SK-N-SH (cell line): ENCODE measurements at regions not wholly inside any gene's neighbourhood (a gene's known extent, or its start where the extent isn't known, plus 50 kb on each side); places are given as distances from the start of the nearest gene placed in this dataset.

Source experiments
- CTCF ChIA-PET: fragments of 300-600, 350-600 bp; formaldehyde crosslinking; extraction: SDS; loops from one replicate; lab custom pipeline; 2021; lab: Yijun Ruan, JAX
- POLR2A ChIA-PET: fragments of 350-600 bp; sonication (Branson Sonifier 250); formaldehyde crosslinking; extraction: SDS; loops from one replicate; lab custom pipeline; 2020; ENCODE audit warnings: antibody characterized with exemption, inconsistent platforms; lab: Yijun Ruan, JAX
- DNase-seq: peaks from one replicate; pipeline ENCODE4 v3.0.0; 2012
- H2AFZ ChIP-seq: fragments of 200-600 bp; sonication (generic); 2 replicates; pipeline ENCODE4 v1.8.1; 2016; ENCODE audit warnings: antibody characterized with exemption, mild to moderate bottlenecking, low read depth
- H3F3A ChIP-seq: fragments of 200-600 bp; sonication (generic); replicated peaks from 2 replicates; pipeline ENCODE3; 2016; ENCODE audit warnings: antibody characterized with exemption, mild to moderate bottlenecking; ENCODE audit not compliant: insufficient read depth
- H3K27ac ChIP-seq, 2 experiments: fragments of 200-500 bp in 1 of 2; fragments of 200-600 bp in 1 of 2; sonication (Bioruptor generic) in 1 of 2; sonication (generic), shearing (Covaris generic) in 1 of 2; 2 replicates each; pipeline versions ENCODE4 v1.5.1 to v1.6.1; 2014 to 2016; ENCODE audit warnings: low read depth in 2 of 2, inconsistent platforms in 1 of 2, low read length in 1 of 2, mild to moderate bottlenecking in 1 of 2, mixed read lengths in 1 of 2
- H3K27me3 ChIP-seq: fragments of 200-600 bp; sonication (generic), shearing (Covaris generic); 2 replicates; pipeline ENCODE4 v1.6.1; 2016; ENCODE audit warnings: mixed run types; ENCODE audit not compliant: insufficient read depth
- H3K36me3 ChIP-seq, 2 experiments: fragments of 200-500 bp in 1 of 2; fragments of 200-600 bp in 1 of 2; sonication (Bioruptor generic) in 1 of 2; sonication (generic) in 1 of 2; replicated peaks in 1 of 2; 2 replicates each; pipeline versions ENCODE3 to v1.5.1; 2014 to 2016; ENCODE audit warnings: low read length in 1 of 2, mild to moderate bottlenecking in 1 of 2; ENCODE audit not compliant: insufficient read depth in 2 of 2, control insufficient read depth in 1 of 2
- H3K4me1 ChIP-seq, 2 experiments: fragments of 200-500 bp in 1 of 2; fragments of 200-600 bp in 1 of 2; sonication (Bioruptor generic) in 1 of 2; sonication (generic), shearing (Covaris generic) in 1 of 2; 2 replicates each; pipeline versions ENCODE4 v1.5.1 to v1.6.1; 2014 to 2016; ENCODE audit warnings: low read depth in 1 of 2, low read length in 1 of 2, mixed run types in 1 of 2; ENCODE audit not compliant: insufficient read depth in 2 of 2, control insufficient read depth in 1 of 2
- H3K4me2 ChIP-seq: fragments of 200-600 bp; sonication (generic), shearing (Covaris generic); 2 replicates; pipeline ENCODE4 v1.6.1; 2017; ENCODE audit warnings: mixed run types
- H3K4me3 ChIP-seq, 2 experiments: fragments of 200-500 bp in 1 of 2; fragments of 200-600 bp in 1 of 2; sonication (Bioruptor generic) in 1 of 2; sonication (generic), shearing (Covaris generic) in 1 of 2; 2 replicates each; pipeline versions ENCODE4 v1.5.1 to v1.8.1; 2014 to 2016; ENCODE audit warnings: low read depth in 2 of 2, inconsistent platforms in 1 of 2, low read length in 1 of 2, mild to moderate bottlenecking in 1 of 2, mixed read lengths in 1 of 2, moderate library complexity in 1 of 2
- H3K79me2 ChIP-seq: fragments of 200-600 bp; sonication (generic); 2 replicates; pipeline ENCODE4 v1.8.1; 2017; ENCODE audit warnings: mild to moderate bottlenecking; ENCODE audit not compliant: insufficient read depth
- H3K9ac ChIP-seq: fragments of 200-600 bp; sonication (generic); 2 replicates; pipeline ENCODE4 v1.6.1; 2017; ENCODE audit warnings: mixed run types
- H3K9me2 ChIP-seq: fragments of 200-600 bp; sonication (generic); 2 replicates; pipeline ENCODE4 v1.6.1; 2017; ENCODE audit warnings: mixed run types
- H3K9me3 ChIP-seq: fragments of 200-600 bp; sonication (generic); 2 replicates; pipeline ENCODE4 v1.6.1; 2017; ENCODE audit warnings: mixed run types, mild to moderate bottlenecking, moderate library complexity
- H4K20me1 ChIP-seq: fragments of 200-600 bp; sonication (generic); 2 replicates; pipeline ENCODE4 v1.6.1; 2017; ENCODE audit warnings: mild to moderate bottlenecking, mixed run types; ENCODE audit not compliant: insufficient read depth
- CHD2 ChIP-seq: fragments of 150-350 bp; IDR thresholded peaks from 2 replicates; pipeline ENCODE4 v1.6.1; 2018; ENCODE audit warnings: low read length; ENCODE audit not compliant: partially characterized antibody
- CTCF ChIP-seq: fragments of 200-600 bp; sonication (generic); IDR thresholded peaks from 2 replicates; pipeline ENCODE4 v1.6.1; 2017; ENCODE audit warnings: antibody characterized with exemption, mild to moderate bottlenecking, moderate library complexity
- EP300 ChIP-seq, 2 experiments: IDR thresholded peaks; 2 replicates each; pipeline versions ENCODE4 v1.4.0 to v1.6.1; 2012; ENCODE audit warnings: borderline replicate concordance in 1 of 2, low read depth in 1 of 2, low read length in 1 of 2
- FOXJ3 ChIP-seq: sonication (generic); formaldehyde crosslinking; IDR thresholded peaks from 2 replicates; pipeline ENCODE4 v1.5.1; 2020; ENCODE audit warnings: mild to moderate bottlenecking, missing genetic modification reagents
- GABPA ChIP-seq: IDR thresholded peaks from 2 replicates; pipeline ENCODE4 v1.4.0; 2012; ENCODE audit warnings: low read depth, mild to moderate bottlenecking
- IRF3 ChIP-seq: fragments of 150-350 bp; IDR thresholded peaks from 2 replicates; pipeline ENCODE4 v1.6.1; 2016; ENCODE audit warnings: mild to moderate bottlenecking, low read depth, low read length
- MEF2A ChIP-seq: IDR thresholded peaks from 2 replicates; pipeline ENCODE4 v1.4.0; 2012; ENCODE audit warnings: low read depth, borderline replicate concordance
- NFIC ChIP-seq: IDR thresholded peaks from 2 replicates; pipeline ENCODE4 v1.4.0; 2012; ENCODE audit warnings: borderline replicate concordance
- SMC3 ChIP-seq: IDR thresholded peaks from 2 replicates; pipeline ENCODE4 v1.6.1; 2012; ENCODE audit warnings: low read depth, low read length, improper control_type of control experiment
- TAF1 ChIP-seq: IDR thresholded peaks from 2 replicates; pipeline ENCODE4 v1.6.1; 2012; ENCODE audit warnings: low read depth, mild to moderate bottlenecking, low read length, moderate library complexity, borderline replicate concordance
- TCF12 ChIP-seq: IDR thresholded peaks from 2 replicates; pipeline ENCODE4 v1.4.0; 2012
- TEAD4 ChIP-seq: IDR thresholded peaks from 2 replicates; pipeline ENCODE4 v1.4.0; 2012; ENCODE audit warnings: mild to moderate bottlenecking, borderline replicate concordance; ENCODE audit not compliant: insufficient read depth
- USF2 ChIP-seq: fragments of 150-350 bp; IDR thresholded peaks from 2 replicates; pipeline ENCODE4 v1.6.1; 2017; ENCODE audit warnings: antibody characterized with exemption, low read length, low read depth, borderline replicate concordance
- YY1 ChIP-seq: IDR thresholded peaks from 2 replicates; pipeline ENCODE4 v1.4.0; 2012; ENCODE audit warnings: low read depth, mild to moderate bottlenecking
- WGBS: methylation state at CpG from one replicate; pipeline ENCODE4 v1.1.6; 2017; ENCODE audit warnings: low lambda C conversion rate; 5-methylcytosine and 5-hydroxymethylcytosine counted together

- ChIA-PET CTCF (no interaction called here), POLR2A (no interaction called here)
- H3K36me3 ChIP-seq: no peaks in the 10 kb centered on the region
- no peaks in the 10 kb centered on the region for H3K9me2 ChIP-seq
- no peaks in the 10 kb centered on the region for H4K20me1 ChIP-seq
- H3K79me2 ChIP-seq: no peaks in the 10 kb centered on the region
- H3K9ac ChIP-seq: no peak overlapping the region
- no peak overlapping the region for H3K4me3 ChIP-seq
- no peak overlapping the region for H2AFZ ChIP-seq
- no peak for DNase-seq
- no peak for TF ChIP-seq YY1
- no peak for TF ChIP-seq IRF3
- TF ChIP-seq CTCF: no peak
- H3K4me1 ChIP-seq: no peaks in the 10 kb centered on the region
- H3K27me3 ChIP-seq: no peaks in the 10 kb centered on the region
- no peak overlapping the region for H3K27ac ChIP-seq
- no peaks in the 10 kb centered on the region for H3F3A ChIP-seq
- H3K4me2 ChIP-seq: no peak overlapping the region
- no peaks in the 10 kb centered on the region for H3K9me3 ChIP-seq
These were observed 982.0 kb downstream of the SORCS1 start for GRCh38 chr10:106182542-106182941.

DNA sequence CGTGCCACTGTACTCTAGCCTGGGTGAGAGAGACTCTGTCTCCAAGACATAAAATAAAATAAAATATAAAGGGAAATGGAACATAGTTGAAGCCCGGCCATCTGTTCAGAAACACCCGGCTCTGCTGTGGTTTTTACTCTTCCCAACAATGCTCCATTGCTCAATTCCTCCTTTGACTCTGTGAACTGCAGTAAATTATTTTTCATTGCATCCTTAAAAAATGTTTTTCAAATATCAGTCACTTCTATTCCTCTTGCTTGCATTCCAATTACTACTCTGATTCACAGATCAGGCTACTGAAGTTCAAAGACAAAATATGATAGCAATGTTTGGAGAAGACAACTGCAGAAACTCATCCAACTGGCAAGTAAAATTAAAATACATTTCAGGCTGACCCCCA, 983.0 kb downstream of the SORCS1 start:
- 28% methylated on average over 3 of the region's 3 CpGs for WGBS
- H3K4me2 ChIP-seq: no peak overlapping the region
- H3K4me1 ChIP-seq: no peaks in the 10 kb centered on the region
- no peaks in the 10 kb centered on the region for H3K27me3 ChIP-seq
- no peaks in the 10 kb centered on the region for H4K20me1 ChIP-seq
- TF ChIP-seq TAF1: no peak
- TF ChIP-seq, all 33 proteins: peak for 0
- CTCF ChIA-PET: interaction anchor here (0.8 kb wide), 1 partner anchor 114 kb away, joined by 3 read pairs; no protein-coding TSS in a partner anchor
- H3K4me3 ChIP-seq: no peak overlapping the region
- H3K9ac ChIP-seq: no peak overlapping the region
- no peaks in the 10 kb centered on the region for H3K79me2 ChIP-seq
- no peaks in the 10 kb centered on the region for H3K9me3 ChIP-seq
- H3K9me2 ChIP-seq: no peaks in the 10 kb centered on the region
- DNase-seq: no peak
- H3F3A ChIP-seq: no peaks in the 10 kb centered on the region
- no peak overlapping the region for H2AFZ ChIP-seq
- POLR2A ChIA-PET: no interaction called here
- H3K27ac ChIP-seq: no peak overlapping the region
- H3K36me3 ChIP-seq: no peaks in the 10 kb centered on the region

DNA sequence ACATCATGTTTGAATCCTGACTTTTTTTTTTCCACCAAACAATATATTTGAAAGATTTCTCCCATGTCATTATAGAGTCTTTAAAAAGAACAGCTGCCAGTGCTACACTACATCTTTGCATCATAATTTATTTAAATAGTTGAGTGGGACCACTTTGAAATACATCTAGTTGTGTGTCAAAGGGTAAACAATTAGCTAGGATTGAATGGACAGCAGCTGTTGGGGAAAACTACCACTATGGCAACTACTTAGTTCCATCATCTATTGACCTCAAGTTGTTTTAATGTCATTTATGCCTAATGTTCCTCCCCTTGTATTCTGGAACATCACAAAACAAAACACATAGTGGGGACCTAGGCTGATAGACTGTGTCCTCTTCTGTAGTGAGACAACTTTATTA, 985.1 kb downstream of the SORCS1 start:
- CTCF ChIA-PET: interaction anchor here (0.8 to 1.8 kb wide), 4 partner anchors 11 to 392 kb away, joined by 3 to 7 read pairs (median 4); no protein-coding TSS in a partner anchor
- Histone ChIP-seq H4K20me1 (no peaks in the 10 kb centered on the region), H3K4me2 (no peak overlapping the region), H3K4me3 (no peak overlapping the region), H3K9ac (no peak overlapping the region), H3K9me3 (no peaks in the 10 kb centered on the region), H3K27me3 (no peaks in the 10 kb centered on the region), H3F3A (no peaks in the 10 kb centered on the region), H2AFZ (no peak overlapping the region), H3K79me2 (no peaks in the 10 kb centered on the region), H3K36me3 (no peaks in the 10 kb centered on the region), H3K9me2 (no peaks in the 10 kb centered on the region), H3K4me1 (no peaks in the 10 kb centered on the region), H3K27ac (no peak overlapping the region)
- TF ChIP-seq TAF1 (no peak), CHD2 (no peak), SMC3 (no peak), IRF3 (no peak), GABPA (no peak), EP300 (IDR thresholded peaks at IDR 0.05; ENCODE audit: borderline replicate concordance in 1 of 2, low read depth in 1 of 2, low read length in 1 of 2) (no peak), FOXJ3 (CRISPR knock-in tag) (no peak), USF2 (no peak), TEAD4 (no peak), CTCF (no peak), TCF12 (no peak), MEF2A (no peak), NFIC (no peak)
- POLR2A ChIA-PET: no interaction called here
- DNase-seq: no peak
